GM23338 (cell line): ENCODE measurements at regions not wholly inside any gene's neighbourhood (a gene's known extent, or its start where the extent isn't known, plus 50 kb on each side); places are given as distances from the start of the nearest gene placed in this dataset.

ENCODE experiments used
- ATAC-seq: fragments of 200-7000 bp; cut with Tn5 transposase; 3 replicates; pipeline ENCODE4 v1.9.1; 2020
- DNase-seq: peaks from one replicate; pipeline ENCODE4 v3.0.0-alpha.2; 2015; ENCODE audit warnings: low spot score
- H2AFZ ChIP-seq: fragments of 200-600 bp; sonication (generic); 2 replicates; pipeline ENCODE4 v1.8.0; 2016; ENCODE audit warnings: antibody characterized with exemption, mild to moderate bottlenecking, moderate library complexity
- H3F3A ChIP-seq: fragments of 200-600 bp; sonication (generic); replicated peaks from 2 replicates; pipeline ENCODE4 v1.8.0; 2017; ENCODE audit warnings: antibody characterized with exemption, mixed run types, low read depth
- H3K27ac ChIP-seq: fragments of 200-600 bp; sonication (generic); 2 replicates; pipeline ENCODE4 v1.6.1; 2016; ENCODE audit warnings: low read depth
- H3K27me3 ChIP-seq: fragments of 200-600 bp; sonication (generic); 2 replicates; pipeline ENCODE4 v1.8.0; 2016; ENCODE audit warnings: mild to moderate bottlenecking, mixed run types, moderate library complexity; ENCODE audit not compliant: insufficient read depth
- H3K36me3 ChIP-seq: fragments of 200-600 bp; sonication (generic); 2 replicates; pipeline ENCODE4 v1.8.0; 2016; ENCODE audit warnings: mild to moderate bottlenecking; ENCODE audit not compliant: insufficient read depth
- H3K4me1 ChIP-seq: fragments of 200-600 bp; sonication (generic); 2 replicates; pipeline ENCODE4 v1.8.0; 2016; ENCODE audit warnings: mild to moderate bottlenecking, moderate library complexity; ENCODE audit not compliant: insufficient read depth
- H3K4me2 ChIP-seq: fragments of 200-600 bp; sonication (generic); 2 replicates; pipeline ENCODE4 v1.7.1; 2017; ENCODE audit warnings: mixed run types
- H3K4me3 ChIP-seq: fragments of 200-600 bp; sonication (generic); 2 replicates; pipeline ENCODE4 v1.6.1; 2016; ENCODE audit warnings: mixed run types
- H3K79me2 ChIP-seq: fragments of 200-600 bp; sonication (generic); replicated peaks from 2 replicates; pipeline ENCODE4 v1.8.0; 2017; ENCODE audit warnings: mild to moderate bottlenecking; ENCODE audit not compliant: insufficient read depth
- H3K9me2 ChIP-seq: fragments of 200-600 bp; sonication (generic); 2 replicates; pipeline ENCODE4 v1.8.0; 2017; ENCODE audit not compliant: insufficient read depth
- H4K20me1 ChIP-seq: fragments of 200-600 bp; sonication (generic); replicated peaks from 2 replicates; pipeline ENCODE4 v1.8.0; 2017; ENCODE audit warnings: mild to moderate bottlenecking; ENCODE audit not compliant: insufficient read depth
- H3K27ac Mint-ChIP-seq: 2 replicates; pipeline ENCODE4 v1.8.0; 2020; ENCODE audit warnings: inconsistent platforms, mild to moderate bottlenecking, moderate library complexity, mixed read lengths
- H3K27me3 Mint-ChIP-seq: 3 replicates; pipeline ENCODE4 v1.8.0; 2022; ENCODE audit warnings: low read depth, mild to moderate bottlenecking, moderate library complexity, mixed read lengths, inconsistent platforms; ENCODE audit not compliant: insufficient read depth, poor library complexity
- H3K36me3 Mint-ChIP-seq: 3 replicates; pipeline ENCODE4 v1.8.0; 2021; ENCODE audit warnings: low read depth, mild to moderate bottlenecking, inconsistent platforms, moderate library complexity, mixed read lengths
- H3K4me1 Mint-ChIP-seq: 3 replicates; pipeline ENCODE4 v1.8.0; 2020; ENCODE audit warnings: mild to moderate bottlenecking, inconsistent platforms, mixed read lengths
- H3K4me3 Mint-ChIP-seq: 3 replicates; pipeline ENCODE4 v1.8.0; 2021; ENCODE audit warnings: moderate library complexity, mild to moderate bottlenecking, inconsistent platforms, mixed read lengths
- H3K9me3 Mint-ChIP-seq: 3 replicates; pipeline ENCODE4 v1.8.0; 2020; ENCODE audit warnings: moderate library complexity, mild to moderate bottlenecking, inconsistent platforms, mixed read lengths
- CREB1 ChIP-seq: fragments of 250-450 bp; sonication (Bioruptor Pico); IDR thresholded peaks from 2 replicates; pipeline ENCODE4 v1.5.0; 2020; ENCODE audit warnings: low read depth, mild to moderate bottlenecking, moderate library complexity
- CTCF ChIP-seq, 2 experiments: fragments of 200-600 bp in 1 of 2; sonication (generic) in 1 of 2; conservative IDR thresholded peaks; 2 replicates each; pipeline versions ENCODE4 v1.5.1 to v1.6.1; 2016 to 2017; ENCODE audit warnings: antibody characterized with exemption in 2 of 2, low read depth in 2 of 2, mild to moderate bottlenecking in 2 of 2, moderate library complexity in 1 of 2
- EZH2 ChIP-seq: fragments of 200-600 bp; sonication (generic); IDR thresholded peaks from one replicate; pipeline ENCODE4 v1.8.0; 2017; ENCODE audit warnings: antibody characterized with exemption, mild to moderate bottlenecking, low read depth; ENCODE audit not compliant: unreplicated experiment
- EZH2phosphoT487 ChIP-seq: fragments of 200-600 bp; sonication (generic); IDR thresholded peaks from one replicate; pipeline ENCODE4 v1.8.1; 2018; ENCODE audit warnings: antibody characterized with exemption; ENCODE audit not compliant: unreplicated experiment
- JUNB ChIP-seq: IDR thresholded peaks from one replicate; pipeline ENCODE4 v1.6.1; 2016; ENCODE audit warnings: antibody characterized with exemption; ENCODE audit not compliant: unreplicated experiment
- POLR2AphosphoS5 ChIP-seq: IDR thresholded peaks from 2 replicates; pipeline ENCODE4 v1.6.1; 2016; ENCODE audit warnings: antibody characterized with exemption, low read depth
- REST ChIP-seq: IDR thresholded peaks from one replicate; pipeline ENCODE4 v1.6.1; 2018; ENCODE audit warnings: antibody characterized with exemption; ENCODE audit not compliant: unreplicated experiment
- STAT1 ChIP-seq: IDR thresholded peaks from one replicate; pipeline ENCODE4 v1.6.1; 2016; ENCODE audit warnings: antibody characterized with exemption; ENCODE audit not compliant: unreplicated experiment
- ZNF114 ChIP-seq: fragments of 250-450 bp; sonication (Bioruptor Pico); IDR thresholded peaks from 2 replicates; pipeline ENCODE4 v1.5.0; 2020; ENCODE audit warnings: mild to moderate bottlenecking, moderate library complexity
- ZNF462 ChIP-seq: fragments of 250-450 bp; sonication (Bioruptor Pico); IDR thresholded peaks from 2 replicates; pipeline ENCODE4 v1.5.0; 2020; ENCODE audit warnings: mild to moderate bottlenecking, moderate library complexity

- H3F3A ChIP-seq, result no peaks in the 10 kb centered on the region
- no peak overlapping the region for H3K4me2 ChIP-seq
- DNase-seq (no peak), ATAC-seq (no peak)
- TF ChIP-seq ZNF114 (CRISPR knock-in tag) (no peak), STAT1 (no peak), CREB1 (no peak), EZH2 (no peak), ZNF462 (CRISPR knock-in tag) (no peak), JUNB (no peak), CTCF (conservative IDR thresholded peaks at IDR 0.05; ENCODE audit: low read depth in 2 of 2) (no peak), REST (no peak), POLR2AphosphoS5 (no peak), EZH2phosphoT487 (no peak)
- Mint-ChIP-seq H3K4me3 (no peak overlapping the region), H3K4me1 (no peaks in the 10 kb centered on the region), H3K36me3 (no peaks in the 10 kb centered on the region), H3K9me3 (no peaks in the 10 kb centered on the region), H3K27me3 (peaks cover 6% of the 10 kb centered on the region), H3K27ac (no peak overlapping the region)
- no peak overlapping the region for H3K4me3 ChIP-seq
- H3K27ac ChIP-seq, result no peak overlapping the region
- H3K27me3 ChIP-seq, result no peaks in the 10 kb centered on the region
- H3K79me2 ChIP-seq, result no peaks in the 10 kb centered on the region
- no peaks in the 10 kb centered on the region for H3K4me1 ChIP-seq
- H3K36me3 ChIP-seq, result no peaks in the 10 kb centered on the region
- H3K9me2 ChIP-seq, result no peaks in the 10 kb centered on the region
- no peaks in the 10 kb centered on the region for H4K20me1 ChIP-seq
- no peak overlapping the region for H2AFZ ChIP-seq
Observed at GRCh38 chr17:33497623-33498022, 204.5 kb upstream of the ASIC2 start.
